ENCODE measurements at regions not wholly inside any gene's neighbourhood (a gene's known extent, or its start where the extent isn't known, plus 50 kb on each side); places are given as distances from the start of the nearest gene placed in this dataset.

- no peak for TF ChIP-seq REST (IDR thresholded peaks at IDR 0.05; ENCODE audit: low read depth, low read length)
- no peak for TF ChIP-seq TCF7 (IDR thresholded peaks at IDR 0.05; ENCODE audit: borderline replicate concordance)
- no peak for TF ChIP-seq FOXK2 (IDR thresholded peaks at IDR 0.05)
- TF ChIP-seq JUND (IDR thresholded peaks at IDR 0.05; ENCODE audit: low read depth, low read length): no peak
- no peak for TF ChIP-seq ETV6 (conservative IDR thresholded peaks at IDR 0.05 in 1 of 2, IDR thresholded peaks at IDR 0.05 in 1 of 2; ENCODE audit: borderline replicate concordance in 1 of 2, low read depth in 1 of 2)
- TF ChIP-seq CEBPB (IDR thresholded peaks at IDR 0.05; ENCODE audit: borderline replicate concordance in 1 of 2, low read depth in 2 of 2, low read length in 2 of 2): no peak
- no peak for TF ChIP-seq SPI1 (IDR thresholded peaks at IDR 0.05; ENCODE audit: borderline replicate concordance, insufficient read depth, low read depth, low read length)
- no peak for TF ChIP-seq MTA3 (IDR thresholded peaks at IDR 0.05; ENCODE audit: borderline replicate concordance, low read length)
- TF ChIP-seq, protein P1, sequence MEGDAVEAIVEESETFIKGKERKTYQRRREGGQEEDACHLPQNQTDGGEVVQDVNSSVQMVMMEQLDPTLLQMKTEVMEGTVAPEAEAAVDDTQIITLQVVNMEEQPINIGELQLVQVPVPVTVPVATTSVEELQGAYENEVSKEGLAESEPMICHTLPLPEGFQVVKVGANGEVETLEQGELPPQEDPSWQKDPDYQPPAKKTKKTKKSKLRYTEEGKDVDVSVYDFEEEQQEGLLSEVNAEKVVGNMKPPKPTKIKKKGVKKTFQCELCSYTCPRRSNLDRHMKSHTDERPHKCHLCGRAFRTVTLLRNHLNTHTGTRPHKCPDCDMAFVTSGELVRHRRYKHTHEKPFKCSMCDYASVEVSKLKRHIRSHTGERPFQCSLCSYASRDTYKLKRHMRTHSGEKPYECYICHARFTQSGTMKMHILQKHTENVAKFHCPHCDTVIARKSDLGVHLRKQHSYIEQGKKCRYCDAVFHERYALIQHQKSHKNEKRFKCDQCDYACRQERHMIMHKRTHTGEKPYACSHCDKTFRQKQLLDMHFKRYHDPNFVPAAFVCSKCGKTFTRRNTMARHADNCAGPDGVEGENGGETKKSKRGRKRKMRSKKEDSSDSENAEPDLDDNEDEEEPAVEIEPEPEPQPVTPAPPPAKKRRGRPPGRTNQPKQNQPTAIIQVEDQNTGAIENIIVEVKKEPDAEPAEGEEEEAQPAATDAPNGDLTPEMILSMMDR (IDR thresholded peaks at IDR 0.05 in 2 of 3, conservative IDR thresholded peaks at IDR 0.05 in 1 of 3; ENCODE audit: control insufficient read depth in 2 of 3, extremely low read depth in 1 of 3, insufficient read depth in 1 of 3, low read depth in 3 of 3, low read length in 3 of 3): no peak
- no peak for TF ChIP-seq SIX5 (IDR thresholded peaks at IDR 0.05; ENCODE audit: low read depth, low read length, severe bottlenecking)
These were observed 50.4 kb upstream of the MED12L start for GRCh38 chr3:151035072-151035471.

Measured in GM12878 (cell line).